Vagina (tissue), 2 donors: ENCODE measurements at regions not wholly inside any gene's neighbourhood (a gene's known extent, or its start where the extent isn't known, plus 50 kb on each side); places are given as distances from the start of the nearest gene placed in this dataset. TPM values are rescaled to one million over a fixed set of nuclear protein-coding genes. Genes with fewer than 3 reads are reported as not detected.
A peak's percentile ranks its signal among the peaks of the same experiment; 100 is the strongest.

Source experiments
- DNase-seq, 2 donors: peaks; one replicate each; pipeline ENCODE4 v3.0.0-alpha.2; 2017; ENCODE audit errors: extremely low spot score in 2 of 2
- H3K27ac ChIP-seq: fragments of 200-600 bp; sonication (generic); one replicate; pipeline ENCODE4 v1.5.1; 2019
- H3K27me3 ChIP-seq: fragments of 200-600 bp; sonication (generic); one replicate; pipeline ENCODE4 v1.5.1; 2019
- H3K36me3 ChIP-seq, 2 donors: fragments of 200-600 bp; sonication (generic); one replicate each; pipeline ENCODE4 v1.5.1; 2017 to 2019
- H3K4me1 ChIP-seq: fragments of 200-600 bp; sonication (generic); one replicate; pipeline ENCODE4 v1.5.1; 2019
- H3K4me3 ChIP-seq, 2 donors: fragments of 200-600 bp; sonication (generic); 1 replicate in 1 of 2; 2 replicates in 1 of 2; pipeline ENCODE4 v1.5.1; 2016 to 2019
- H3K9me3 ChIP-seq: fragments of 200-600 bp; sonication (generic); one replicate; pipeline ENCODE4 v1.5.1; 2019
- POLR2A ChIP-seq, 2 donors: fragments of 450-650 bp; IDR thresholded peaks; one replicate each; pipeline ENCODE4 v1.6.1; 2017; ENCODE audit warnings: antibody characterized with exemption in 2 of 2, mild to moderate bottlenecking in 2 of 2, moderate library complexity in 2 of 2
- POLR2AphosphoS5 ChIP-seq, 2 donors: sonication (generic); formaldehyde crosslinking; IDR thresholded peaks; one replicate each; pipeline ENCODE4 v1.9.0; 2017; ENCODE audit warnings: antibody characterized with exemption in 2 of 2, mild to moderate bottlenecking in 2 of 2, low read depth in 1 of 2; ENCODE audit not compliant: insufficient read depth in 1 of 2
- intact Hi-C: fragments of 100-400 bp; cut with DNase I; formaldehyde crosslinking; loops from one replicate; pipeline ENCODE4 v1.15.1; 2023
- small RNA-seq: library from RNA; depleted of rRNA; stranded (forward); fragments of <200 nt; gene quantifications from one replicate; pipeline ENCODE3, GENCODE V24; 2016
- TF ChIP-seq, protein P1 (sequence below), 3 experiments: fragments of 450-650 bp in 2 of 3; fragments of 200-600 bp in 1 of 3; sonication (generic) in 1 of 3; IDR thresholded peaks; one replicate each; pipeline ENCODE4 v1.5.1; 2017 to 2019; ENCODE audit warnings: antibody characterized with exemption in 3 of 3, mild to moderate bottlenecking in 2 of 3, moderate library complexity in 2 of 3

DNA sequence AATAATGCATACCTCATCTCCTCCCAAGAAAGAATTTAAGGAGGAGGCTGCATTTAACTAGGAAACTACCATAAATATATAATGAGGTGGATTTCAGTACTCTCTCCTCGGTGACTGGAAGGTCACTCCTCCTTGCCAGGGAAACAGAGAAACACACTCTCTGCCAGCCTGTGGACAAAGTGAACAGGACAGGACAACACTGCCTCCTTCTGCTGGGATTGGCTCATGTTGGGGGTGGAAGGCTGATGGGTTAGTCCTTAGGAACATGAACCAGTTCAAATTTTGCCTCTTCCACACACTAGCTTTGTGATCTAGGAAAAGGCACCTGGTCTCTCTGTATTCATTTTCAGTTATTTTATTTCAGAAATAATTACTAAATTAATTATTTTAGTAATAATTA lies 50.6 kb upstream of the STEAP4 start:
- no peak for DNase-seq
- no peaks in the 10 kb centered on the region for H3K36me3 ChIP-seq
- TF ChIP-seq POLR2AphosphoS5 (IDR thresholded peaks at IDR 0.05; ENCODE audit: insufficient read depth in 1 of 2, low read depth in 1 of 2) = no peak
- TF ChIP-seq POLR2A (IDR thresholded peaks at IDR 0.05) = no peak
- TF ChIP-seq, protein P1, sequence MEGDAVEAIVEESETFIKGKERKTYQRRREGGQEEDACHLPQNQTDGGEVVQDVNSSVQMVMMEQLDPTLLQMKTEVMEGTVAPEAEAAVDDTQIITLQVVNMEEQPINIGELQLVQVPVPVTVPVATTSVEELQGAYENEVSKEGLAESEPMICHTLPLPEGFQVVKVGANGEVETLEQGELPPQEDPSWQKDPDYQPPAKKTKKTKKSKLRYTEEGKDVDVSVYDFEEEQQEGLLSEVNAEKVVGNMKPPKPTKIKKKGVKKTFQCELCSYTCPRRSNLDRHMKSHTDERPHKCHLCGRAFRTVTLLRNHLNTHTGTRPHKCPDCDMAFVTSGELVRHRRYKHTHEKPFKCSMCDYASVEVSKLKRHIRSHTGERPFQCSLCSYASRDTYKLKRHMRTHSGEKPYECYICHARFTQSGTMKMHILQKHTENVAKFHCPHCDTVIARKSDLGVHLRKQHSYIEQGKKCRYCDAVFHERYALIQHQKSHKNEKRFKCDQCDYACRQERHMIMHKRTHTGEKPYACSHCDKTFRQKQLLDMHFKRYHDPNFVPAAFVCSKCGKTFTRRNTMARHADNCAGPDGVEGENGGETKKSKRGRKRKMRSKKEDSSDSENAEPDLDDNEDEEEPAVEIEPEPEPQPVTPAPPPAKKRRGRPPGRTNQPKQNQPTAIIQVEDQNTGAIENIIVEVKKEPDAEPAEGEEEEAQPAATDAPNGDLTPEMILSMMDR (IDR thresholded peaks at IDR 0.05) = peak in 1 of 3 experiments; percentile 22

More for the DNA sequence above, 50.6 kb upstream of the STEAP4 start:
- no peaks in the 10 kb centered on the region for H3K9me3 ChIP-seq
- no peaks in the 10 kb centered on the region for H3K27me3 ChIP-seq
- intact Hi-C loops = no loop called here
- no peak overlapping the region for H3K4me3 ChIP-seq
- H3K27ac ChIP-seq = no peak overlapping the region
- no peaks in the 10 kb centered on the region for H3K4me1 ChIP-seq

Small RNA genes lying in the stretch of these regions (small RNA-seq; reads per million reads assigned to genes)
- gene EIF4A1P13 = not detected
- not detected for gene RF00272
